ENCODE measurements at regions not wholly inside any gene's neighbourhood (a gene's known extent, or its start where the extent isn't known, plus 50 kb on each side); places are given as distances from the start of the nearest gene placed in this dataset.

DNA sequence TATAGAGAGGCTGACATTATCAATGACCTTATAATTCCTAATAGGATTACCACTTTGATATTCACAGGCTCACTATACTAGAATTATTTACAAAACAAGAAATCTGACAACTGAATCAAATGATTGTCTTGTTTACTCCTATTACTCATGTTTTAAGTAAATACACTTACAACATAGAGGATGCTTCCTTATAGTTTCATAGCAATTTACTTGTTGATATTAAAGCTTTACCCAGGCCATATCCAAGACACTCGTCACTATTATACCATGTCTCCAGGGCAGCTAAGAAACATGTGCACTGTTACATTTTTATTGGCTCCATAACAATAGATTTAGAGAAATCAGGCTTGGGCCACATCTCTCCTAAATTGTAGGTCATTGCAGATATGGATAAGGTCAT, 276.9 kb downstream of the HGF start:
- TF ChIP-seq, protein P1, sequence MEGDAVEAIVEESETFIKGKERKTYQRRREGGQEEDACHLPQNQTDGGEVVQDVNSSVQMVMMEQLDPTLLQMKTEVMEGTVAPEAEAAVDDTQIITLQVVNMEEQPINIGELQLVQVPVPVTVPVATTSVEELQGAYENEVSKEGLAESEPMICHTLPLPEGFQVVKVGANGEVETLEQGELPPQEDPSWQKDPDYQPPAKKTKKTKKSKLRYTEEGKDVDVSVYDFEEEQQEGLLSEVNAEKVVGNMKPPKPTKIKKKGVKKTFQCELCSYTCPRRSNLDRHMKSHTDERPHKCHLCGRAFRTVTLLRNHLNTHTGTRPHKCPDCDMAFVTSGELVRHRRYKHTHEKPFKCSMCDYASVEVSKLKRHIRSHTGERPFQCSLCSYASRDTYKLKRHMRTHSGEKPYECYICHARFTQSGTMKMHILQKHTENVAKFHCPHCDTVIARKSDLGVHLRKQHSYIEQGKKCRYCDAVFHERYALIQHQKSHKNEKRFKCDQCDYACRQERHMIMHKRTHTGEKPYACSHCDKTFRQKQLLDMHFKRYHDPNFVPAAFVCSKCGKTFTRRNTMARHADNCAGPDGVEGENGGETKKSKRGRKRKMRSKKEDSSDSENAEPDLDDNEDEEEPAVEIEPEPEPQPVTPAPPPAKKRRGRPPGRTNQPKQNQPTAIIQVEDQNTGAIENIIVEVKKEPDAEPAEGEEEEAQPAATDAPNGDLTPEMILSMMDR (IDR thresholded peaks at IDR 0.05): no peak
- TF ChIP-seq POLR2AphosphoS5 (IDR thresholded peaks at IDR 0.05; ENCODE audit: insufficient read depth in 1 of 2, low read depth in 1 of 2): no peak
